Left ventricle myocardium inferior (tissue), 1 donor: ENCODE measurements at regions not wholly inside any gene's neighbourhood (a gene's known extent, or its start where the extent isn't known, plus 50 kb on each side); places are given as distances from the start of the nearest gene placed in this dataset.

ENCODE experiments used
- DNase-seq: peaks from one replicate; pipeline ENCODE4 v3.0.0-alpha.2; 2020
- H3K27ac ChIP-seq: fragments of 200-600 bp; replicated peaks from 2 replicates; pipeline ENCODE4 v1.8.0; 2021
- H3K27me3 ChIP-seq: fragments of 200-600 bp; 2 replicates; pipeline ENCODE4 v1.8.0; 2021; ENCODE audit warnings: low read depth
- H3K36me3 ChIP-seq: fragments of 200-600 bp; 2 replicates; pipeline ENCODE4 v1.8.0; 2021
- H3K4me1 ChIP-seq: fragments of 200-600 bp; 2 replicates; pipeline ENCODE4 v1.8.0; 2021
- H3K4me3 ChIP-seq: fragments of 200-600 bp; 2 replicates; pipeline ENCODE4 v1.8.0; 2021; ENCODE audit warnings: mild to moderate bottlenecking, moderate library complexity
- H3K9me3 ChIP-seq: fragments of 200-600 bp; replicated peaks from 2 replicates; pipeline ENCODE4 v1.8.0; 2021
- intact Hi-C: fragments of 100-400 bp; cut with micrococcal nuclease; formaldehyde crosslinking; loops from one replicate; pipeline ENCODE4 v1.11.0; 2022
- TF ChIP-seq, protein P1 (sequence below): fragments of 200-600 bp; IDR thresholded peaks from 2 replicates; pipeline ENCODE4 v1.8.0; 2021; ENCODE audit warnings: antibody characterized with exemption, mild to moderate bottlenecking, borderline replicate concordance
- donor health status: DM: no; HTN: yes; CAD: no; lungs with severe emphysema.

DNA sequence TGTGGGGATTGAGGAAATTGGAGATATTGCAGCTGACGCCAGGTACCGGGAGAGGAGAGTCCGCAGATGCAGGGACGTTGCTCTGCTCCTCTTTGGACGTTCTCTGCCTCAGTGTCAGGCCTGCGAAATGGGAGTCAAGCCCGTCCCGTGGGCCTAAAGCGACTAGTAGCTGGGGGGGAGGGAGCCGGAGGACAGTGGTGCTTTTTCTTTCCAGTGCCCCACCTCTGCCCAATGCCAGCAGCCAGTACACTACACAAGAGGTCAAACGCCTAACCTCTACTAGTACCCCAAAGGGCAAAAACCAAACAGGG, 413.6 kb upstream of the ESRRG start:
- Histone ChIP-seq H3K4me3 (peak overlapping the region; percentile 67), H3K27me3 (peaks cover 84% of the 10 kb centered on the region), H3K36me3 (no peaks in the 10 kb centered on the region), H3K27ac (no peak overlapping the region), H3K4me1 (peaks cover 36% of the 10 kb centered on the region), H3K9me3 (no peaks in the 10 kb centered on the region)
- TF ChIP-seq, protein P1, sequence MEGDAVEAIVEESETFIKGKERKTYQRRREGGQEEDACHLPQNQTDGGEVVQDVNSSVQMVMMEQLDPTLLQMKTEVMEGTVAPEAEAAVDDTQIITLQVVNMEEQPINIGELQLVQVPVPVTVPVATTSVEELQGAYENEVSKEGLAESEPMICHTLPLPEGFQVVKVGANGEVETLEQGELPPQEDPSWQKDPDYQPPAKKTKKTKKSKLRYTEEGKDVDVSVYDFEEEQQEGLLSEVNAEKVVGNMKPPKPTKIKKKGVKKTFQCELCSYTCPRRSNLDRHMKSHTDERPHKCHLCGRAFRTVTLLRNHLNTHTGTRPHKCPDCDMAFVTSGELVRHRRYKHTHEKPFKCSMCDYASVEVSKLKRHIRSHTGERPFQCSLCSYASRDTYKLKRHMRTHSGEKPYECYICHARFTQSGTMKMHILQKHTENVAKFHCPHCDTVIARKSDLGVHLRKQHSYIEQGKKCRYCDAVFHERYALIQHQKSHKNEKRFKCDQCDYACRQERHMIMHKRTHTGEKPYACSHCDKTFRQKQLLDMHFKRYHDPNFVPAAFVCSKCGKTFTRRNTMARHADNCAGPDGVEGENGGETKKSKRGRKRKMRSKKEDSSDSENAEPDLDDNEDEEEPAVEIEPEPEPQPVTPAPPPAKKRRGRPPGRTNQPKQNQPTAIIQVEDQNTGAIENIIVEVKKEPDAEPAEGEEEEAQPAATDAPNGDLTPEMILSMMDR: no peak
- intact Hi-C loops: no loop called here
- DNase-seq: no peak

DNA sequence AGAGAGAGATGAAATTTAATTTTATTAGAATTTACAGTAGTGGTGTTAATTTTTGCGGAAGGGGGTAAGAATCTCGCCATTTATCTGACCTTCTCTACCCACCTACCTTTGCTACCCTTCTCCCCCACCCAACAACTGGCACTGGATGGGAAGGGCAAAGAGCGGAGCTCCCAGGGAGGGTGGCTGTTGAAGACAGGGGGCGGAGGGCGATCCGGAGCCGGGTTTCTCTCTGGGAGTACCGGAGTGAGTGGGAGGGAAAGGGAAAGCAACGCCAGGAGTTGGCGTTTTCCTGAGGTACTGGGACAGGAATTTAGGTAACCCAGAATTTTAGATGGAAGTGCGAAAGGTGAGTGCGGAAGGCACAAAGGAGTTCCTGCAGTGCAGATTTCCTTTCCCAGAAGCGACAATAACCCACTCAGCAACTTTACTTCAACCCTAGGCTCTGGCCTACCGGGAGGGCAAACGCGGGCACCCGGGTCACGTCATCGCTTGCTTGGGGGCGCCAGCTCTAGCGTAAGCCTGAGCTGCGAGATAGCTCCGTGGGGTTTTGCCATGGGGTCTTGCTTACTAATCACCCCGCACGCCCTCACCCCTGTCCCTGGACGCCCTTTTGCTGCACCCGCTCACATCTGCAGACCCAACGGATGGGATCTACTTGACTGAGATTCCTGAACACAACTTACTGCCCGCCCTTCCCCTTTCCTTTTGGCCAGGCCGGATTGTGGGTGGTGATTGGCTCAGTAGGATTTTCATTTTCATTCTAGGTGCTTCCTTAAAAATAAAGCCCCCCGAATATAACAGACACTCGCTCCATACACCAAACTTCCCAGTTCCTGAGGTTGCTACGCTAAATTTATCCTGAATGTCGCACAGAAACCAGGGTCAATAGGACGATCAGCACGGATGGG, 413.0 kb upstream of the ESRRG start:
- H3K27me3 ChIP-seq: peaks cover 84% of the 10 kb centered on the region
- peak overlapping the region; percentile 72 for H3K27ac ChIP-seq
- H3K36me3 ChIP-seq: no peaks in the 10 kb centered on the region
- peaks cover 36% of the 10 kb centered on the region for H3K4me1 ChIP-seq
- intact Hi-C loops: no loop called here
- H3K4me3 ChIP-seq: peak overlapping the region; percentile 67
- TF ChIP-seq, protein P1: no peak
- no peaks in the 10 kb centered on the region for H3K9me3 ChIP-seq
- no peak for DNase-seq

DNA sequence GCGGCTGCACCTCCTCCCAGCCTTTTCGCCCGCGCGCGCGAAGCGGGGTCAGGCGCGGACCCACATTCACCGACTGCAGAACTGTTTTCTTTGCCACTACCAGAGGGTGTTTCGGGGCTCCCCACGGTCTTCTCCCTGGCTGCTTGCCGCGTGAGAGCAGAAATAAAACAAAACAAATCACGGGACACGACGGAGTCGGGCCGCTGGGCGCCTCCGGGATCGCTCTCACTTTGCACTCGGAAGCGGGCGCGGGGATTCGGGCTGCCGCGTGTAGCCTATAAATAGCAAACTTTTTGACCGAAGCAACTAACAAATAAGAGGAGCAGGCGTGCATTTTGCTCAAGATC, 412.3 kb upstream of the ESRRG start:
- DNase-seq: no peak
- intact Hi-C loops: no loop called here
- Histone ChIP-seq H3K36me3 (no peaks in the 10 kb centered on the region), H3K27ac (peak overlapping the region; percentile 72), H3K9me3 (no peaks in the 10 kb centered on the region), H3K4me1 (peaks cover 31% of the 10 kb centered on the region), H3K4me3 (peak overlapping the region; percentile 67), H3K27me3 (peaks cover 78% of the 10 kb centered on the region)
- TF ChIP-seq, protein P1: no peak

DNA sequence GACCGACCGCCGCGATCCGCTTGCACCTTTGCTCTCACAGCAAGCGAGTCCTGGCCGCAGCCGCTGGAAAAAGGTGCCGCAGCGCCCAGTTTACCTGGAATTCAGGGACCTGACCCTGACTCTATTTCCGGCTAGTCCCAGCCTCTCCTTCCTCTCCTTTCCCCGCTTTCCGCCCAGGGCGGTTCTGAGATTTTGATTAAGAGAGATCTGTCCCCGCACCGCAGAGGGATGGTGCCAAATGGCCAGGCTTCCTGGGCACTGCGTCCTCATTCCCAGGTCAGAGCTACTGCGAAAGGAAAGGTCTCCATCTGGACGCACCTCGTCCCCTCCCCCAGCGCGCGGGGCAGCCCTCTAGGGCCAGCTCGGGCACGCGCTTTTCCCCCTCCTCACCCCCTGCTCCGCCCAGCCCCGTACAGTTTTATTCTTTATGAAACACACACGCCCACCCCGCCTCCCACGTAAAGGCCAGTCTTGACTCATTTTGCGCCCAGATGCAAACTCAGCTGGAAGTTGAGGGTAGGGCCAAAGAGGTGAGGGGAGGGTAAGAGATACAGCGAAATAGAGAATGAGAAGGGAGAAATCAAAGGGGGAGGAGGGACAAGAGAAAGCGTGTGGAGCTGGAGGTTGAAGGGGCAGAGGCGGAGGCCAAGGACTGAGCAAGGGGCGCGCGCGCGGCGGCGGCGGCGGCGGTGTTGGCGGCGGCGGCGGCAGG, 411.8 kb upstream of the ESRRG start:
- H3K36me3 ChIP-seq: no peaks in the 10 kb centered on the region
- H3K27ac ChIP-seq: peak overlapping the region; percentile 72
- DNase-seq: no peak
- H3K9me3 ChIP-seq: no peaks in the 10 kb centered on the region
- H3K4me3 ChIP-seq: peak overlapping the region; percentile 67
- peaks cover 72% of the 10 kb centered on the region for H3K27me3 ChIP-seq
- TF ChIP-seq, protein P1: no peak
- peaks cover 26% of the 10 kb centered on the region for H3K4me1 ChIP-seq
- intact Hi-C loops: no loop called here

DNA sequence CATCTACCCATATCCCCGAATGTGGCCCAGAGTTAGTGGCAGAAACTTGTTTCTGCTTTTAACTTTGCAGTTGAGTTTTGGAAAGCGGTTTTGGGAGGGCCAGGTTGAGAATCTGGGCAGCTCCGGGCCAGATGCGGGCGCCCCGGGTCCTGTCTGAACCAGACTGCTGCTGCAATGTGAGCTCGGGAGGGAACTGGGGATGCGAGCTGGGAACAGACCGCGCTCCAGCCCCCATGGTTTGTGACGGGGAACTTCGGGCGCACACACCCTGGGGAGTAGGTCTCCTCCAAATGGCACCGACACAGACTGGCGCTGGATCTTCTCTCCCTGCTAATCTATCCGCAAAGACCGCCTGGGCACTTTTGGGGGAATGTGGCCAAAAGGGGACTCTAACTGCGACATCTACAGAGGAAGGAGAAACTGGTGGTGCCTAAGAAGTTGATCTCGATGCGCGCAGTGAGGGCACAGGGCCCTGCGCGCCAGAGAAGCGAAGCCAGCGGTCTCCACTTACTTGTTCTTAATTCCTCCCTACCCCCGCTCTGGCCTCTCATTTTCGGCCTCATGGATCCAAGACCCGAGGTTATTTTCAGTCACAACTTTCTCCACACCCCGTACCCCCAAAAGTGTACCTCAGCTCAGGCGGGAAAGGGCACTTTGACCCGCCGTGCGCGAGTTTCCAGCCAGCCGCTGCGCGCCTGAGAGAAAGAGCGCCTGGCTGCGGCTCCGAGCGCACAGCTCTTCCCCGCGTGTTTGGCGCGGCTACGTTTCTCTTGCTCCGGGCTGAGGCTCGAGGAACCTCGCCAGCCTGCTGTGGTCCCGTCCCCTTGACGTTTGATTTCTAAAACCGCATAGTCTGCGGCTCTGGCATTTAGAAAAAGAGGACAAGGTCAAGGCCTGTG, 411.0 kb upstream of the ESRRG start:
- H3K27ac ChIP-seq: peak overlapping the region; percentile 72
- peak overlapping the region; percentile 67 for H3K4me3 ChIP-seq
- intact Hi-C loops: no loop called here
- H3K4me1 ChIP-seq: peaks cover 21% of the 10 kb centered on the region
- peaks cover 64% of the 10 kb centered on the region for H3K27me3 ChIP-seq
- TF ChIP-seq, protein P1: peak; percentile 9
- no peaks in the 10 kb centered on the region for H3K9me3 ChIP-seq
- DNase-seq: no peak
- H3K36me3 ChIP-seq: no peaks in the 10 kb centered on the region
